ENCODE measurements at regions not wholly inside any gene's neighbourhood (a gene's known extent, or its start where the extent isn't known, plus 50 kb on each side); places are given as distances from the start of the nearest gene placed in this dataset.

GRCh38 chr14:76599141-76599540 lies 162.1 kb upstream of the VASH1 start:
- Mint-ChIP-seq H3K36me3 (no peaks in the 10 kb centered on the region), H3K27ac (no peak overlapping the region), H3K4me3 (no peak overlapping the region), H3K9me3 (peaks cover 0 to 13% (median 4%) of the 10 kb centered on the region in 7 donors), H3K27me3 (ENCODE audit: low read depth in 3 of 3) (peaks cover 2 to 17% (median 10%) of the 10 kb centered on the region in 3 donors), H3K4me1 (no peaks in the 10 kb centered on the region)
- TF ChIP-seq CTCF (IDR thresholded peaks at IDR 0.05): no peak
- Histone ChIP-seq H3K79me2 (ENCODE audit: insufficient read depth, low read length) (no peaks in the 10 kb centered on the region), H3K36me3 (replicated peaks in 1 of 2; ENCODE audit: control insufficient read depth in 1 of 2, insufficient read depth in 2 of 2, low read length in 2 of 2) (no peaks in the 10 kb centered on the region), H3K27ac (ENCODE audit: low read depth in 1 of 2, low read length in 2 of 2) (no peak overlapping the region), H4K20me1 (ENCODE audit: insufficient read depth, low read length) (no peaks in the 10 kb centered on the region), H3K9me3 (replicated peaks in 1 of 2; ENCODE audit: control insufficient read depth in 1 of 2, insufficient read depth in 1 of 2, low read length in 2 of 2) (peaks cover 0 to 4% of the 10 kb centered on the region in 2 donors), H3K9ac (ENCODE audit: insufficient read depth, low read length, poor library complexity, severe bottlenecking) (no peak overlapping the region), H3K4me2 (replicated peaks; ENCODE audit: extremely low read depth, low read length, poor library complexity, severe bottlenecking) (no peak overlapping the region), H3K4me1 (ENCODE audit: control insufficient read depth in 1 of 2, insufficient read depth in 2 of 2, low read length in 2 of 2) (no peaks in the 10 kb centered on the region), H3K27me3 (ENCODE audit: control insufficient read depth in 2 of 2, insufficient read depth in 2 of 2, low read length in 2 of 2) (no peaks in the 10 kb centered on the region), H2AFZ (ENCODE audit: insufficient read depth, low read depth, low read length, poor library complexity, severe bottlenecking) (no peak overlapping the region), H3K4me3 (replicated peaks in 1 of 3; ENCODE audit: low read depth in 2 of 3, low read length in 3 of 3) (no peak overlapping the region)
- DNase-seq: no peak
- intact Hi-C loops (cut with micrococcal nuclease): no loop called here
- WGBS (ENCODE audit: insufficient coverage): no CpG with 5 or more reads among the region's 4 CpGs

- no peaks in the 10 kb centered on the region for H4K20me1 ChIP-seq (ENCODE audit: insufficient read depth, low read length)
- 94% methylated on average over 5 of the region's 13 CpGs for WGBS (ENCODE audit: insufficient coverage)
- H3K9me3 Mint-ChIP-seq: peaks cover 0 to 13% (median 4%) of the 10 kb centered on the region in 7 donors
Observed at GRCh38 chr14:76599559-76600287, 161.5 kb upstream of the VASH1 start.

More at GRCh38 chr14:76599559-76600287, 161.5 kb upstream of the VASH1 start:
- Mint-ChIP-seq H3K27ac (no peak overlapping the region), H3K4me1 (no peaks in the 10 kb centered on the region), H3K27me3 (ENCODE audit: low read depth in 3 of 3) (peaks cover 2 to 13% (median 10%) of the 10 kb centered on the region in 3 donors), H3K36me3 (no peaks in the 10 kb centered on the region), H3K4me3 (peak overlapping the region in 1 of 2 donors; percentile 49)
- Histone ChIP-seq H3K4me2 (replicated peaks; ENCODE audit: extremely low read depth, low read length, poor library complexity, severe bottlenecking) (no peak overlapping the region), H3K79me2 (ENCODE audit: insufficient read depth, low read length) (no peaks in the 10 kb centered on the region), H3K9ac (ENCODE audit: insufficient read depth, low read length, poor library complexity, severe bottlenecking) (no peak overlapping the region), H3K27me3 (ENCODE audit: control insufficient read depth in 2 of 2, insufficient read depth in 2 of 2, low read length in 2 of 2) (no peaks in the 10 kb centered on the region), H3K4me1 (ENCODE audit: control insufficient read depth in 1 of 2, insufficient read depth in 2 of 2, low read length in 2 of 2) (no peaks in the 10 kb centered on the region), H3K36me3 (replicated peaks in 1 of 2; ENCODE audit: control insufficient read depth in 1 of 2, insufficient read depth in 2 of 2, low read length in 2 of 2) (no peaks in the 10 kb centered on the region), H3K27ac (ENCODE audit: low read depth in 1 of 2, low read length in 2 of 2) (no peak overlapping the region), H3K4me3 (replicated peaks in 1 of 3; ENCODE audit: low read depth in 2 of 3, low read length in 3 of 3) (no peak overlapping the region), H2AFZ (ENCODE audit: insufficient read depth, low read depth, low read length, poor library complexity, severe bottlenecking) (no peak overlapping the region), H3K9me3 (replicated peaks in 1 of 2; ENCODE audit: control insufficient read depth in 1 of 2, insufficient read depth in 1 of 2, low read length in 2 of 2) (peaks cover 0 to 4% of the 10 kb centered on the region in 2 donors)
- no peak for TF ChIP-seq CTCF (IDR thresholded peaks at IDR 0.05)
- intact Hi-C loops (cut with micrococcal nuclease): no loop called here
- DNase-seq: no peak
